MM.1S (cell line): ENCODE measurements at regions not wholly inside any gene's neighbourhood (a gene's known extent, or its start where the extent isn't known, plus 50 kb on each side); places are given as distances from the start of the nearest gene placed in this dataset.

ENCODE experiments used
- CTCF ChIP-seq: fragments of 300-600 bp; sonication (generic); IDR thresholded peaks from 2 replicates; pipeline ENCODE4 v1.5.1; 2016; ENCODE audit warnings: antibody characterized with exemption, low read length, mixed read lengths
- EZH2 ChIP-seq: fragments of 300-600 bp; sonication (generic); optimal IDR thresholded peaks from 2 replicates; pipeline ENCODE3; 2017; ENCODE audit warnings: low read depth, mild to moderate bottlenecking, antibody characterized with exemption, low read length, mixed read lengths
- EZH2phosphoT487 ChIP-seq: fragments of 300-600 bp; sonication (generic); IDR thresholded peaks from 2 replicates; pipeline ENCODE4 v1.6.1; 2018; ENCODE audit warnings: antibody characterized with exemption, low read length

GRCh38 chr15:72925661-72926060 is 126.6 kb upstream of the NEO1 start:
- no peak for TF ChIP-seq EZH2
- no peak for TF ChIP-seq CTCF
- no peak for TF ChIP-seq EZH2phosphoT487
